ENCODE measurements at regions not wholly inside any gene's neighbourhood (a gene's known extent, or its start where the extent isn't known, plus 50 kb on each side); places are given as distances from the start of the nearest gene placed in this dataset.

DNA sequence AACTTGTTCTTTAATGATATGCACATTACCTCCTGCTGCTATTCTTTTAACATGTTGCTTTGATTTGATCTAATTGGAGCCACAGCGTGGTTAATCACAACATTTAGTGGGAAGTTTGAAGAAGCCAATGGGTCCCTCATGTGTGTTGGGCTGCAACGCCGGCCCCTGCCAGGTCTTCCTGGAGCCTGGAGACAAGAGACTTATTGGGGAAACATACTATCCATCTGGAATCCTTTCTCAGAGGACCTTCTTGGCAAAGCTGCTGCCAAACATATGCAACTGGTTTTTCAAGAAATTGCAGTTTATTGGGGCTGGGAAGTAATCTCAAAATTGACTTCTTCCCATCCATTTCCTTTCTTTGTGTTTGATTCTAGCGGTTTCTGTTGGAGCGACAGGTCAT is 396.3 kb upstream of the PROK2 start:
- intact Hi-C loops (cut with micrococcal nuclease; ENCODE audit: unreplicated experiment): no loop called here
- Histone ChIP-seq H3K27ac (ENCODE audit: low read length) (no peak overlapping the region), H3K4me1 (ENCODE audit: control insufficient read depth, insufficient read depth, low read length) (no peaks in the 10 kb centered on the region), H3K4me3 (ENCODE audit: low read depth in 2 of 2, low read length in 2 of 2) (no peak overlapping the region), H3K36me3 (ENCODE audit: control insufficient read depth, insufficient read depth, low read length) (no peaks in the 10 kb centered on the region), H3K27me3 (ENCODE audit: control insufficient read depth, insufficient read depth, low read length) (no peaks in the 10 kb centered on the region), H3K9me3 (ENCODE audit: control insufficient read depth, insufficient read depth, low read depth, low read length) (no peaks in the 10 kb centered on the region)
- in situ Hi-C loops (cut with HindIII; ENCODE audit: low pct_unique_long_range_greater_than_20kb, low sequenced_read_pairs): no loop called here
- no peak for ATAC-seq
- DNase-seq (ENCODE audit: low read depth, low spot score): no peak
- no TSS peak for BruUV-seq (replicated peaks)
- ChIA-PET POLR2A (no interaction called here), CTCF (no interaction called here)
- TF ChIP-seq SIN3A (IDR thresholded peaks at IDR 0.05; ENCODE audit: borderline replicate concordance, insufficient read depth, low read depth, low read length): no peak
- no peak for TF ChIP-seq TCF7L2 (IDR thresholded peaks at IDR 0.05; ENCODE audit: low read depth, low read length)
- TF ChIP-seq CTCF (IDR thresholded peaks at IDR 0.05): no peak
- TF ChIP-seq POLR2AphosphoS5 (IDR thresholded peaks at IDR 0.05; ENCODE audit: low read depth, low read length): no peak
- no peak for TF ChIP-seq REST (IDR thresholded peaks at IDR 0.05; ENCODE audit: insufficient read depth in 1 of 2, low read depth in 2 of 2, low read length in 1 of 2)

DNA sequence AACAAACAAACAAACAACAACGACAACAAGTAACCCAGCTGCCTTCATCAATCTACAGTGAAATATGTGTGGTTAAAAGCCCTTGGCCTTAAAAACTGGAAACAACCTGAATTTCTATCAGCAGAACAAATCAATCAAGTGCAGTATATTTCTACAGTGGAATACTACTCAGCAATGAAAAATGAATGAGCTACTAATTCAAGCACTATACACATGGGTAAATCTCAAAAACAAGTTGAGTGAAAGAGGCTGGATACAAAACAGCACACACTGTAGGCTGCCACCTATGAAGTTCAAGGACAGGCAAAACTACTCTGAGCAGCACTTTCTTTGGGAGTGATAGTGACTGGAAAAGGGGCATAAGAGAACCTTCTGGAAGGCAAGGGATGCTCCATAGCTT is 395.5 kb upstream of the PROK2 start:
- intact Hi-C loops (cut with micrococcal nuclease; ENCODE audit: unreplicated experiment): no loop called here
- Histone ChIP-seq H3K9me3 (ENCODE audit: control insufficient read depth, insufficient read depth, low read depth, low read length) (no peaks in the 10 kb centered on the region), H3K4me1 (ENCODE audit: control insufficient read depth, insufficient read depth, low read length) (no peaks in the 10 kb centered on the region), H3K4me3 (ENCODE audit: low read depth in 2 of 2, low read length in 2 of 2) (no peak overlapping the region), H3K27ac (ENCODE audit: low read length) (no peak overlapping the region), H3K36me3 (ENCODE audit: control insufficient read depth, insufficient read depth, low read length) (no peaks in the 10 kb centered on the region), H3K27me3 (ENCODE audit: control insufficient read depth, insufficient read depth, low read length) (no peaks in the 10 kb centered on the region)
- no TSS peak for BruUV-seq (replicated peaks)
- ATAC-seq (no peak), DNase-seq (ENCODE audit: low read depth, low spot score) (no peak)
- ChIA-PET POLR2A (no interaction called here), CTCF (no interaction called here)
- no peak for TF ChIP-seq POLR2AphosphoS5 (IDR thresholded peaks at IDR 0.05; ENCODE audit: low read depth, low read length)
- no peak for TF ChIP-seq CTCF (IDR thresholded peaks at IDR 0.05)
- TF ChIP-seq REST (IDR thresholded peaks at IDR 0.05; ENCODE audit: insufficient read depth in 1 of 2, low read depth in 2 of 2, low read length in 1 of 2): no peak
- TF ChIP-seq TCF7L2 (IDR thresholded peaks at IDR 0.05; ENCODE audit: low read depth, low read length): no peak
- TF ChIP-seq SIN3A (IDR thresholded peaks at IDR 0.05; ENCODE audit: borderline replicate concordance, insufficient read depth, low read depth, low read length): no peak
- in situ Hi-C loops (cut with HindIII; ENCODE audit: low pct_unique_long_range_greater_than_20kb, low sequenced_read_pairs): no loop called here
